ENCODE measurements at regions not wholly inside any gene's neighbourhood (a gene's known extent, or its start where the extent isn't known, plus 50 kb on each side); places are given as distances from the start of the nearest gene placed in this dataset.
"Not testable (repeated sequence)": the region's sequence is repeated elsewhere in the genome, so short reads cannot be mapped to it uniquely, and the experiment has no call there.

DNA sequence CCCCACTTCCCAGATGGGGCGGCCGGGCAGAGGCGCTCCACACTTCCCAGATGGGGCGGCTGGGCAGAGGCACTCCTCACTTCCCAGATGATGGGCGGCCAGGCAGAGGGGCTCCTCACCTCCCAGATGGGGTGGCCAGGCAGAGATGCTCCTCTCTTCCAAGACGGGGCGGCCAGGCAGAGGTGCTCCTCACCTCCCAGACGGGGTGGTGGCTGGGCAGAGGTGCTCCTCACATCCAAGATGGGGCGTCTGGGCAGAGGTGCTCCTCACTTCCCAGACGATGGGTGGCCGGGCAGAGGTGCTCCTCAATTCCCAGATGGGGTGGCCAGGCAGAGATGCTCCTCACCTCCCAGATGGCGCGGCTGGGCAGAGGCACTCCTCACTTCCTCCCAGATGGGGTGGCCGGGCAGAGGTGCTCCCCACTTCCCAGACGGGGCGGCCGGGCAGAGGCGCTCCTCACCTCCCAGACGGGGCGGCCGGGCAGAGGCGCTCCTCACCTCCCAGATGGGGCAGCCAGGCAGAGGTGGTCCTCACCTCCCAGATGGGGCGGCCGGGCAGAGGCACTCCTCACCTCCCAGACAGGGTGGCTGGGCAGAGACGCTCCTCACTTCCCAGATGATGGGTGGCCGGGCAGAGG lies 275.2 kb downstream of the LIPI start:
- DNase-seq = not testable (repeated sequence)

GRCh38 chr21:13934887-13935342 lies 275.8 kb downstream of the LIPI start:
- not testable (repeated sequence) for DNase-seq

DNA sequence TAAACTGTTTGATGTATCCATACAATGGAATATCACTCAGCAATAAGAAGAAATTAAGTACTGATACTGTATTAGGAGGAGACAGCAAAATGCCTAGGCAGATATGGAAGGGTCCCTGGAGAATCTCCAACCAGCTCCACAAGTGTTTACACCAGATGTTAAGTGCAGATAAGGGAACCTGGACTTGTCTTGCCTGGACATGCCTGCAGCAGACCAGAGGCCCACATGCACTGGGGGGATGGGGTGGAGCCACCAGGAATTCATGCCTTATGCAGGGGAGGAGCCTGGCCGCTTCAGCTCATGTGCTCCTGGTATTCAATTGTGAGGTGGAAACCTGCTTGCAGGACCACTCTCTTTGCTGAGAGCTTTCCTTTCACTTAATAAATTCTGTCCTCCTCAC lies 287.6 kb downstream of the LIPI start:
- DNase-seq = not testable (repeated sequence)

- DNase-seq = not testable (repeated sequence)
These were observed 289.3 kb downstream of the LIPI start for GRCh38 chr21:13921455-13921854.

DNA sequence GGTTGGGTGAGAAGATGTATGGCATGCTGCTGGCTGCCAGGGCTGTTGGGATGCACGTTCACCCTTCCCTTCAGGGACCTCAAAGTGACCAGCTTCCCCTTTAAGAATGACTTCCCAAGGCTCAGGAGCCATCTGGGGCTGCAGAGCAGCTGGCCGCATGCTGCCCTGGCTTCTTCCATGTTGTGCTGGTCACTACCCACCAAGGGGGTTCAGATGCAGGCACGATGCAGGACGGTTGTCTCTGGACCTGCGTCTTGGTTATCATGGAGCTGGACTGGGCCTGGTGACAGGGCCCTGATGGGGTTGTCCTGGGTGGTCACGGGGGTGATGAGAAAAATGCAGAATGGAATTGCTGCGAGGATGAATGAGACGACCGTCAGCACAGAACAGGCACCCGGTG lies 297.8 kb downstream of the POTED start:
- DNase-seq = not testable (repeated sequence)

DNA sequence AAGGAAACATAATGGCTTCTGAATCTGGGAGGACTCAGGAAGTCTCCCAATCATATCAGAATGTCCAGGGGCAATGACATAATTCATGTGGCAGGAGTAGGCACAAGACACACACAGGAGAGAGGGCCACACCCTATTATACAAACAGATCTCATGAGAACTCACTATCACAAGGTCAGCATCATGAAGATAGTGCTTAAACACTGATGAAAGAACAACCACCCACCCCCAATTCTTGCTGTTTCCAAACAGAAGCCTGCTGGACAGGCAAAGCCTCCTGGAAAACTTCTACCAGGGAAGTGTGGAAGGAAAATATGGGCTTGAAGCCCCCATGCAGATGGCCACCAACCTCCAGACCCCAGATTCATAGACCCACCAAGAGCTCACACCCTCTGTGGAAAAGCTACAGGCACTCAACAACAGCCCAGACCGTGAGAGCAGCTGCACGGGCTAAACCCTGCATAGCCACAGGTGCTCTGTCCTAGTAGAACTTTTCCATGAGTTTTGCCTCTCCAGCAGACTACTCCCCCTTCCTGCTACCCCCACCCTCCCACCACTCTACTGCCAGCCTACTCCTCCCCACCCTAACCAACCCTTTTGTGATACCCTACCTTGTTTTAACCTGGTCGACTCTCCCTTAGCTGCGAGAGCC lies 287.1 kb downstream of the POTED start:
- not testable (repeated sequence) for DNase-seq

- DNase-seq = not testable (repeated sequence)
These were observed 284.0 kb downstream of the POTED start for GRCh38 chr21:13893617-13894016.

- DNase-seq = not testable (repeated sequence)
These were observed 283.4 kb downstream of the POTED start for GRCh38 chr21:13893025-13893424.

DNA sequence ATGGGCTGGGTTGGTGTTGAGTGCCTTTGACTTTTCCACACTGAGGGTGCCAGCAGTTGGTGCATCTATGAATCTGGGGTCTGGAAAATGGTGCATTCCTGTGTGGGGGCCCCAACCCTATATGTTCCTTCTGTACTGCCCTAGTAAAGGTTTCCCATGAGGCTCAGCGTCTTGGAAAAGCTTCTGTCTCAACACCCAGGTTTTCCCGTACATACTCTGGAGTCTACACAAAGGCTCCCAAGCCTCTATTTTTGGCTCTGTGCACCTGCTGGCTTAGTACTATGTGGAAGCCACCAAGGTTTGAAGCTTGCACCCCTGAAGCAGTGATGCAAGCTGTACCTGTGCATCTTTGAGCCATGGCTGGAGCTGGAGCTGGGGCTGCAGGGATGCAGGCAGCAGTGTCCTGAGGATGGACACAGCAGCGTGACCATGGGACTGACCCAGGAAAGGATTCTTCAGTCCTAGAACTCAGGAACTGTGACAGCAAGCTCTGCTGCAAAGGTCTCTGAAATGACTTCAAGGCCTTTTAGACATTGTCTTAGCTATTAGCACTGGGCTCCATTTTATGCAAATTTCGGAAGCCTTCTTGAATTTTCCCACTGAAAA lies 282.7 kb downstream of the POTED start:
- not testable (repeated sequence) for DNase-seq

GRCh38 chr21:13889176-13889575 lies 279.6 kb downstream of the POTED start:
- DNase-seq = not testable (repeated sequence)

GRCh38 chr21:13883641-13884395 lies 274.2 kb downstream of the POTED start:
- not testable (repeated sequence) for DNase-seq

DNA sequence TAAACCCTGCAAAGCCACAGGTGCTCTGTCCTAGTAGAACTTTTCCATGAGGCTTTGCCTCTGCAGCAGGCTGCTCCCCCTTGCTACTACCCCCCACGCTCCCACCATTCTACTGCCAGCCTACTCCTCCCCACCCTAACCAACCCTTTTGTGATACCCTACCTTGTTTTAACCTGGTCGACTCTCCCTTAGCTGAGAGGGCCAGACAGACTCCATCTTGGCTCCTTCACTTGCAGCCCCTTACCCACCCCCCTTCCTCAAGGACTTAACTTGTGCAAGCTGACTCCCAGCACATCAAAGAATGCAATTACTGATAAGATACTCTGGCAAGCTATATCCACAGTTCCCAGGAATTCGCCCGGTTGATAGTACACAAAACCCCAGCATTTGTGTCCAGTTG lies 267.9 kb downstream of the POTED start:
- DNase-seq = not testable (repeated sequence)

GRCh38 chr21:13876999-13877398 lies 267.4 kb downstream of the POTED start:
- DNase-seq = not testable (repeated sequence)

GRCh38 chr21:13874001-13874400 lies 264.4 kb downstream of the POTED start:
- DNase-seq = peak in 1 of 56 donors; percentile 7

GRCh38 chr21:13854638-13855037 lies 245.1 kb downstream of the POTED start:
- peak in 1 of 56 donors; percentile 14 for DNase-seq

- not testable (repeated sequence) for DNase-seq
These were observed 241.2 kb downstream of the POTED start for GRCh38 chr21:13850808-13851207.

DNA sequence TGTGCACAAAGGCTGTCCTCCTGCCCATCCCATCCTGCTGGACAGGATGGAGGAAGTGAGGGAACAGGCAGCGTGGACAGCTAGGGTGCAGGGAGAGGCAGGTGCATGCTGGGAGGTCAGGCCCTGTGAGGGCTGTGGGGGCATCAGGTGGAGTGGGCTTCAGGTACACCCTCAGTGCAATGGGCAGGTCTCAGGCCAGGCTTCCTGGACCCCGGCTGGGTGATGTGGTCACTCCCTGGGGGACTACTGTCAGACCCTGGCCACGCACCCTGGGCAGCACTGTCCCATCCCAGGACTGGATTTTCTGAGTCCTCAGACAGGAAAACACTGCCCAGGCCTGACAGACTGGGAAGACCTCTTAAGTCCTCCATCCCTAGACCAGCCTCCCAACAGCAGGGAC lies 239.9 kb downstream of the POTED start:
- not testable (repeated sequence) for DNase-seq

DNA sequence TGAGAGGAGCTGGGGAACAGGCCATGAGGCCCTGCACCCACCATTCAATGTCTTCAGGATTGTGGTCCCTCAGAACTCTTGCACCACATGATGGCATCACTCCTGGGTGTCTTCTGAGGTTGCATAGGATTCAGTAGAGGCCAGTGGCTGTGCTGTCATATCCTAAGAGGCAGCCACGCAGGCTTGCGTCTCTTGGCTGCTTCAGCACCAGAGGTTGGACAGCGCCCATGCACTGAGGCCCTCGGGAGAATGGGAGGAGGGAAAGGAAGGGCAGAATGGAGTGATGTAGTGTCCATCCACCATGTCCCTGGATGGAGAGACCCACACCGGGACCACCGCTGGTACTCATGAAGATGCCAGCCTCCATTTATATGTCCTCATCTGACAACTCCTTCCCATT lies 237.1 kb downstream of the POTED start:
- not testable (repeated sequence) for DNase-seq

DNA sequence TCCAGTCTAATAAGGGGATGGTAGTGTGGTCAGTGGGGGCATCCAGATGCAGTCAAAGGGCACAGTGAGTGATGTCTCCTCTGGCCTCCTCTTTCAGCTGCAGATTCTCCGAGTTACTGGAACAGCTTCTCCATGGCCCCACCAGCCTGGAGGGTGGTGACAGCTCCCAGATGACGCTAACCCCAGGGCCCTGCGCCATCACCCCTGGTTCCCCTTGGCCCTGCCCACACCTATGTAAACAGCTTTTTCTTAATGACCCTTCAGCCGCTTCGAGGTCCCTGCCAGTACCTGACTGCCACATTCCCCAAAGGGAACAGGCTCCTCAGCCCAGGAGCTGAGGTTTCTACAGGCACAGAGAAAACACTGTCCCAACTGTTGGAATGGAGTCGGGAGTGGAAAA lies 235.0 kb downstream of the POTED start:
- DNase-seq = not testable (repeated sequence)

GRCh38 chr21:13843081-13843480 lies 233.5 kb downstream of the POTED start:
- not testable (repeated sequence) for DNase-seq

- DNase-seq = not testable (repeated sequence)
These were observed 218.1 kb downstream of the POTED start for GRCh38 chr21:13827666-13828065.

DNA sequence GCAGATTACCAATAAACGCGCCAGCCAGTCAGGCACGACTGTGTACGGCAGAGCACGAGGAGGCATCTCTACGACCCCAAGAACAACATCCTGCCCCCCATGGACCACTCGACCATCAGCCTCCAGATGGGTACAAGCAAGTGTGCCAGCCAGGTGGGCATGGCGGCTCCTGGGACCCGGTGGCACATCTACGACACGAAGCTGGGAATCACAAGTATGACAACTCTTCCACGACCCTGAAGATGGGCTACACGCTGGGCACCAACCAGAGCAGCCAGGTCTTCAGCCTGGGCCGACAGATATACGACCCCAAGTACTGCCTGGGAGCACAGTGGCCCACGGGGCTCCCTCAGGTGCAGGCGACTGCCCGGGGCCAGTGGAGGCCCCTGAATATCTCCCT lies 217.6 kb downstream of the POTED start:
- no peak for DNase-seq

Measured in nucleus accumbens (tissue), 56 donors.